Esophagus squamous epithelium (tissue), 4 donors: ENCODE measurements at regions not wholly inside any gene's neighbourhood (a gene's known extent, or its start where the extent isn't known, plus 50 kb on each side); places are given as distances from the start of the nearest gene placed in this dataset.
"Not testable (repeated sequence)": the region's sequence is repeated elsewhere in the genome, so short reads cannot be mapped to it uniquely, and the experiment has no call there.

Experiments
- CTCF ChIP-seq, 6 experiments: fragments of 450-650 bp in 4 of 6; fragments of 200-600 bp in 2 of 6; sonication (generic) in 2 of 6; IDR thresholded peaks; one replicate each; pipeline ENCODE4 v1.5.1; 2016 to 2019; ENCODE audit warnings: antibody characterized with exemption in 6 of 6, mild to moderate bottlenecking in 4 of 6, moderate library complexity in 4 of 6
- POLR2A ChIP-seq, 4 donors: fragments of 450-650 bp; IDR thresholded peaks; one replicate each; pipeline ENCODE4 v1.6.1; 2017; ENCODE audit warnings: antibody characterized with exemption in 4 of 4, mild to moderate bottlenecking in 4 of 4, moderate library complexity in 3 of 4

- TF ChIP-seq POLR2A, CTCF (IDR thresholded peaks at IDR 0.05): not testable (repeated sequence)
Observed at GRCh38 chr1:146287881-146288280, 59.1 kb upstream of the NOTCH2NLA start.
